Spleen (tissue), 11 donors: ENCODE measurements at regions not wholly inside any gene's neighbourhood (a gene's known extent, or its start where the extent isn't known, plus 50 kb on each side); places are given as distances from the start of the nearest gene placed in this dataset.

Experiments used
- DNase-seq: peaks from one replicate; pipeline ENCODE4 v3.0.0-alpha.2; 2020
- H3K27ac ChIP-seq, 8 donors: fragments of 200-600 bp; sonication (generic) in 7 of 8; 1 replicate in 4 of 8; 2 replicates in 4 of 8; pipeline versions ENCODE4 v1.5.0 to v1.8.0; 2016 to 2021; ENCODE audit warnings: inconsistent platforms in 4 of 8, mild to moderate bottlenecking in 4 of 8, moderate library complexity in 1 of 8
- H3K27me3 ChIP-seq, 7 donors: fragments of 200-600 bp; sonication (generic) in 6 of 7; replicated peaks in 1 of 7; 1 replicate in 4 of 7; 2 replicates in 3 of 7; pipeline versions ENCODE4 v1.5.0 to v1.8.0; 2016 to 2021; ENCODE audit warnings: inconsistent platforms in 3 of 7, mild to moderate bottlenecking in 1 of 7
- H3K36me3 ChIP-seq, 6 donors: fragments of 200-600 bp; sonication (generic) in 5 of 6; 1 replicate in 4 of 6; 2 replicates in 2 of 6; pipeline versions ENCODE4 v1.5.0 to v1.8.0; 2016 to 2021; ENCODE audit warnings: inconsistent platforms in 2 of 6
- H3K4me1 ChIP-seq, 6 donors: fragments of 200-600 bp; sonication (generic) in 5 of 6; 1 replicate in 3 of 6; 2 replicates in 3 of 6; pipeline versions ENCODE4 v1.5.0 to v1.8.0; 2016 to 2021; ENCODE audit warnings: inconsistent platforms in 3 of 6
- H3K4me3 ChIP-seq, 8 donors: fragments of 200-600 bp; sonication (generic) in 7 of 8; 1 replicate in 4 of 8; 2 replicates in 4 of 8; pipeline versions ENCODE4 v1.5.0 to v1.8.0; 2016 to 2021; ENCODE audit warnings: inconsistent platforms in 4 of 8, mild to moderate bottlenecking in 4 of 8, moderate library complexity in 2 of 8
- H3K9me3 ChIP-seq, 8 donors: fragments of 200-600 bp; sonication (generic) in 7 of 8; 1 replicate in 4 of 8; 2 replicates in 4 of 8; pipeline versions ENCODE4 v1.5.0 to v1.8.0; 2016 to 2021; ENCODE audit warnings: inconsistent platforms in 4 of 8
- CTCF ChIP-seq, 11 experiments: fragments of 200-600 bp in 7 of 11; fragments of 450-650 bp in 4 of 11; sonication (generic) in 4 of 11; IDR thresholded peaks in 8 of 11; conservative IDR thresholded peaks in 3 of 11; 1 replicate in 7 of 11; 2 replicates in 4 of 11; pipeline versions ENCODE4 v1.4.0 to v1.8.0; 2016 to 2021; ENCODE audit warnings: antibody characterized with exemption in 11 of 11, inconsistent platforms in 4 of 11, mild to moderate bottlenecking in 1 of 11
- POLR2A ChIP-seq, 3 donors: fragments of 450-650 bp; IDR thresholded peaks; one replicate each; pipeline ENCODE4 v1.5.1; 2017; ENCODE audit warnings: antibody characterized with exemption in 3 of 3, mild to moderate bottlenecking in 1 of 3
- POLR2AphosphoS5 ChIP-seq, 3 donors: sonication (generic); formaldehyde crosslinking; IDR thresholded peaks; one replicate each; pipeline ENCODE4 v1.5.1; 2017; ENCODE audit warnings: antibody characterized with exemption in 3 of 3
- WGBS, 5 donors: extraction: QIAGEN DNeasy Blood & Tissue Kit in 3 of 5; methylation state at CpG; one replicate each; pipeline versions ENCODE4 v1.1.5 to v1.1.7; 2013 to 2018; 5-methylcytosine and 5-hydroxymethylcytosine counted together
- intact Hi-C: fragments of 100-400 bp; cut with DNase I; formaldehyde crosslinking; loops from one replicate; pipeline ENCODE4 v1.15.0; 2023; ENCODE audit warnings: low total_unique reads
- donor health status: healthy with polysubstance abuse.
- donor health status: DM: no; HTN: no; CAD: no; lungs with moderate emphysema.
- donor health status: DM: no; HTN: no; CAD: no.
- donor health status: Bipolar disorder and iron deficiency.
- donor health status: healthy.
- donor health status: DM: no; HTN: no; CAD: no.
- donor health status: DM: yes; HTN: yes; CAD: no.

- Histone ChIP-seq H3K9me3 (no peaks in the 10 kb centered on the region), H3K27me3 (peaks cover 0 to 29% (median 0%) of the 10 kb centered on the region in 7 donors), H3K36me3 (no peaks in the 10 kb centered on the region), H3K27ac (no peak overlapping the region), H3K4me1 (no peaks in the 10 kb centered on the region), H3K4me3 (no peak overlapping the region)
- no peak for TF ChIP-seq CTCF (IDR thresholded peaks at IDR 0.05 in 8 of 11, conservative IDR thresholded peaks at IDR 0.05 in 3 of 11)
- TF ChIP-seq POLR2AphosphoS5 (IDR thresholded peaks at IDR 0.05), result no peak
- TF ChIP-seq POLR2A (IDR thresholded peaks at IDR 0.05), result no peak
- no peak for DNase-seq
- intact Hi-C loops, result no loop called here
- 78 to 92% (median 85%) methylated on average over 9 to 15 of the region's 15 CpGs for WGBS, 5 donors
Measured at GRCh38 chr2:777051-777450, 99.8 kb upstream of the TMEM18 start.

DNA sequence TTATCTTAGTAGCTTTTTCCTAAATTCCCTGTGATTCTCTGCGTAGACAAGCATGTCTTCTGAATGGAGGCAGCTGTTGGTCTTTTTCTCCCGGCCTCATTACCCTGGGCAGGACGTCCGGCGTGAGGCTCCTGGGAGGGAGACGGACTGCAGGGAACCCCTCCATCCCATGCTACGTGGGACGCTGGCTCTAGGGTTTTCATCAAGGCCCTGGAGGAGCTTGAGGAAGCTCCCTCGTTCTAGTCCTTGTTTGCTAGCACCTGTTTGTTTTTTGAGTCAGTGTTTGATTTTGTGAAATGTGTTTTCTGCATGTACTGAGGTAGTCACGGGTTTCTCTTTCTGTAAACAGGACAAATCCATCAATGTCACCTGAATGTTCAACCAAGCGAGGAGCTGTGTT, 99.3 kb upstream of the TMEM18 start:
- no peak for DNase-seq
- no peak for TF ChIP-seq POLR2AphosphoS5 (IDR thresholded peaks at IDR 0.05)
- no peak for TF ChIP-seq CTCF (IDR thresholded peaks at IDR 0.05 in 8 of 11, conservative IDR thresholded peaks at IDR 0.05 in 3 of 11)
- TF ChIP-seq POLR2A (IDR thresholded peaks at IDR 0.05), result no peak
- 59 to 65% (median 63%) methylated on average over 11 of the region's 11 CpGs for WGBS, 5 donors
- Histone ChIP-seq H3K27me3 (peaks cover 0 to 31% (median 0%) of the 10 kb centered on the region in 7 donors), H3K4me1 (no peaks in the 10 kb centered on the region), H3K36me3 (no peaks in the 10 kb centered on the region), H3K4me3 (no peak overlapping the region), H3K27ac (no peak overlapping the region), H3K9me3 (no peaks in the 10 kb centered on the region)
- intact Hi-C loops, result no loop called here

DNA sequence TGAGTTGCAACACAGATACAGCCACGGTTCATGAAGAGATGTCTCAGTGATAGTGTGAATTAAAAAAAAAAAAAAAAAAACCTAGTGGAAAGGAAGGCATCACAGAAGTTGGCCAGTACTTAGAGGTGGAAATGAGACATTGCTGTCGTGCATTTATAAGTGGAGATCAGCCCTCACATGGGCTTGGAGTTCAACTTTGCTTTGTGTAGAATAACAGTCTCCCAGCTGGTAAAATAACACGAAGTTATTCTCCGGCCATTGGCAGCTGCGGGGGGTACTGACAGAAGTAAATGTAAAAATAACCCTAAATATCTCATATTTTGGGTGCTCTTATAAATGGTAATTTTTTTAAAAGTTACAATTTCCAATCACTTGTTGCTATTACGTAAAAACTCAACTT, 98.8 kb upstream of the TMEM18 start:
- no peaks in the 10 kb centered on the region for H3K4me1 ChIP-seq
- 64 to 76% (median 66%) methylated on average over 6 of the region's 6 CpGs for WGBS, 5 donors
- H3K9me3 ChIP-seq, result no peaks in the 10 kb centered on the region
- no peak for DNase-seq
- no peaks in the 10 kb centered on the region for H3K36me3 ChIP-seq
- H3K4me3 ChIP-seq, result no peak overlapping the region
- intact Hi-C loops, result no loop called here
- peaks cover 0 to 31% (median 0%) of the 10 kb centered on the region in 7 donors for H3K27me3 ChIP-seq
- no peak for TF ChIP-seq CTCF (IDR thresholded peaks at IDR 0.05 in 8 of 11, conservative IDR thresholded peaks at IDR 0.05 in 3 of 11)
- TF ChIP-seq POLR2A (IDR thresholded peaks at IDR 0.05), result no peak
- TF ChIP-seq POLR2AphosphoS5 (IDR thresholded peaks at IDR 0.05), result no peak
- H3K27ac ChIP-seq, result no peak overlapping the region

GRCh38 chr2:774436-774835, 97.2 kb upstream of the TMEM18 start:
- TF ChIP-seq POLR2AphosphoS5 (IDR thresholded peaks at IDR 0.05) (no peak), CTCF (IDR thresholded peaks at IDR 0.05 in 8 of 11, conservative IDR thresholded peaks at IDR 0.05 in 3 of 11) (no peak), POLR2A (IDR thresholded peaks at IDR 0.05) (no peak)
- WGBS, 5 donors, result 51 to 65% (median 53%) methylated on average over 7 of the region's 7 CpGs
- H3K27me3 ChIP-seq, result peaks cover 0 to 22% (median 0%) of the 10 kb centered on the region in 7 donors

More at GRCh38 chr2:774436-774835, 97.2 kb upstream of the TMEM18 start:
- no peak for DNase-seq
- Histone ChIP-seq H3K27ac (no peak overlapping the region), H3K9me3 (no peaks in the 10 kb centered on the region), H3K4me3 (no peak overlapping the region), H3K36me3 (no peaks in the 10 kb centered on the region), H3K4me1 (no peaks in the 10 kb centered on the region)
- intact Hi-C loops, result no loop called here
